Muscle of back (tissue), 3 donors: ENCODE measurements at regions not wholly inside any gene's neighbourhood (a gene's known extent, or its start where the extent isn't known, plus 50 kb on each side); places are given as distances from the start of the nearest gene placed in this dataset.
A peak's percentile ranks its signal among the peaks of the same experiment; 100 is the strongest.

Experiments used
- DNase-seq, 3 donors: peaks; one replicate each; pipeline versions ENCODE4 v3.0.0 to v3.0.0-alpha.2; 2013

DNA sequence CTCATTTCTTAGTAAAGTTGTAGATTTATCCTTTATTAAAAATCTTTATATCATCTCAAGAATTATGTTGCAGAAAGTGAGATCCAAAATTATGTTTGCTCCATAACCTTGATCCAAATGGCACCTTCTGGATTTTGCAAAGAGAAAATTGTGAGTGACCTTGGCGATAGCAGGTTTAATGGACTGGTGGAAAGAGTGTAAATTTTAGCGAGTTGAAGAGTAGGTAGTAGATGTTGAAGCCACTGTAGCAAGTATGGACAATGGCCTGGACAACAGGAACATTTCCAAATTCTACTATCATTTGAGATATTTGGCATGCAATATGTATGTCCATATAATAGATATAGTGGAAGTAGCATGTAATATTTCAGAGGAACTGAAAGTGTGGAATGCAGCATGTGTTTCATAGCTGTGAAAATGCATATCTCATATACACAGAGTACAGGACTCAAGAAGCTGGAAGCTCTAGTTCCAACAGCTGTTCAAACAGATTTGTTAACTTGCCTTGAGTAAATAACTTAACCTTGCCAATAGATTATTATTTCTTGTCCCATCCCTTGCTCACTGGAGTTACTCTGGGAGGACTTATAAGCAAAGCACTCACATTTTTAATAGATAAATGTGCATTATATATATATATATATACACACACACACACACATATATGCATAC, 152.5 kb upstream of the TLL1 start:
- no peak for DNase-seq

DNA sequence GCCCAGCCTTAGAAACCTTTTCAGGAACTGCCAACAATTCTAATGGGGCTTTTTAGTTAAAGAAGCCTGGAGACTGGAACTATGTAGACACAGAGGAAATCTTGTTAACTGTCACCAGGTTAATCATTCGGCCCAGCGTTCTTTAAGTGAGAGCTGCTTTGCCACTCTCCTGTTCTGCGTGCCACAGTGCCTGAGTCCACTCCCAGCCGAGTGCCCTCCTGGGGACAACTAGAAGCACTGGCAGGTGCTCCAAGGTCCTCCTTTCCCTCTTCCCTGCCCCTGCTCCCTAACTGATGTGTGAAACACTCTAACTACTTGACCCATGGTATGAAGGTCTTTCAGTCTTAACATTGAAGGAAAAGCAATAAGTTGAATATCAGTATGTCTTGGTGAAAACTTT, 151.2 kb upstream of the TLL1 start:
- DNase-seq = no peak

DNA sequence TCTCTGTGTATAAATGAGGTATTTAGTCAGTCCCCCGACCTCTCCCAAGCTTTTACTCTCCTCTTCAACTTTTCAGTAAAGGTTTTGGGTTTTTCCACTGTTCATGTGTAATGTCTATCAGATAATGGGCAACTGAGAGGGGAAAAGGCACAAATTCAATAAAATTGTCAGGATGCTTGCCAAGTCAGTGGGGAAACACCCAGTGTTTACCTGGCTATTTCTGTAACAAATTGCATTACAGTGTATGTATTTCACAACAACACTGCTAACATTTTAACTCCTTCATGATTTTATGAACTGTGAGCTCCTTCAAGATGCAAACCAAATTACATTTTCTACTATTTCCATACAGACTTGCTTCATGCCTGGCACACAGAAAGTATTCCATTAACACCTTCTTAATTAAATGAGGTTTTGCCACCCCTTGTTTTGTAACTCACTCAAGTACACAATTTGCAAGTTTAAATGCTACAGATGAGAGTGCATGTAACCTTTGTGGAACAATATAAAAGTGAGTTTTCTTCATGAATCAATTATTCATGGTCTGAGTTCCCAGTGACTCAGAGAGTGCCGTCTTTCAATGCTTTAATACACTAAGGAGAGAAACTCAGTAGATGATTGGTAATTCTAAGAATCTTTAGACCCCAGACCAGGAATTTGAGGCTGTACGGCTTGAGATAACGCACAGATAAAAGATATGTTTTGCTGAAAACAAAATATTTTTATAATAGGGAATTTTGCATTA, 149.8 kb upstream of the TLL1 start:
- peak in 1 of 3 donors; percentile 56 for DNase-seq

DNA sequence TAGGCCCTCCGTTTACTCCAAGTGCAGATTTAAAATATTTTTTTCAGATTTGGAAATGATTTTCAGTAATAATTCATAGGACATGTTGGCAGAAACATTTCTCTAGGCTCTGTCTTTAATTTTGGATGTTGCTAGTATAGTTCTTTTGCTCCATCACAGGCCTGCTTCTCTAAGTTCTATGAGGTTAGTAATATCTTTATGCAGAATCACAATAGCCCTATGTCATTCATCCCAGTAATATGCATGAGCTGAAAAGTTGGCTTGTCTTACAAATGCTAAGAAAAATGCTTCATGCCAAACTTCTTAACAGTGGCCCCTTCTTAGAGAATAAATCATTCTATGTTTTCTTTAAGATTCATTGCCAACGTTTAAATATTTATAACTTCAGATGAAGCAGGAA, 148.3 kb upstream of the TLL1 start:
- peak in 1 of 3 donors; percentile 66 for DNase-seq

DNA sequence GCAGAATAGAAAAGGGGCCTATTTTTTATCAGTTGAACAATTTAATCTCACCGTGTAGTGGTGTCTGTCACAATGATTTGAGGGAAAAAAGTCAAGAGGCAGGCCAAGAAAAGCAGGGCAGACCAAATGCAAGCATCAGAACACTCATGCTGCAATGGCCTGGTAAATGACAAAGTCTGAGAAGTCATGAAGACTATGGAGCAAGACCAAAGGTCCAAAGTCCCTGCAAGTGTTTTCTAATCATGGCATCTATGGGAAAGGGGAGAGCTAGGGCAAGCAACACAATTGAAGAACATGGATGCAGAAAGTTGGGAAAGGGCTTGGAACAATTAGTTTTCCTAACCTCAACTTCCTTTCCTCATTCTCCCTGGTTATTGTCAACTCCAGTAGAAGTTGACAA, 147.7 kb upstream of the TLL1 start:
- no peak for DNase-seq

DNA sequence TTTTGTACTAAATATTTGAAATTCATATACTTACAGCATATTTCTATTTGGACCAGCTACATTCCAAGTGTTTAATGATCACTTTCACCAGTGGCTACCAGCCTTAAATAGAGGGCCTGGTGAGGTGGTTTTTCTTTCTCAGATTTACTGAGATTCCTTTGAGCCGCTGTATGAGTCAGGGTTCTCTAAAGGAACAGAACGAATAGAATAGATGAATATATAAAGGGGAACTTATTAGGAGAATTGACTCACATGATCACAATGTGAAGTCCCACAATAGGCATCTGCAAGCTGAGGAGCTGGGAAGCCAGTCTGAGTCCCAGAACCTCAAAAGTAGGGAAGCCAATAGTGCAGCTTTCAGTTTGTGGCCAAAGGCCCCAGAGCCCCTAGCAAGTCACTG, 146.2 kb upstream of the TLL1 start:
- no peak for DNase-seq

DNA sequence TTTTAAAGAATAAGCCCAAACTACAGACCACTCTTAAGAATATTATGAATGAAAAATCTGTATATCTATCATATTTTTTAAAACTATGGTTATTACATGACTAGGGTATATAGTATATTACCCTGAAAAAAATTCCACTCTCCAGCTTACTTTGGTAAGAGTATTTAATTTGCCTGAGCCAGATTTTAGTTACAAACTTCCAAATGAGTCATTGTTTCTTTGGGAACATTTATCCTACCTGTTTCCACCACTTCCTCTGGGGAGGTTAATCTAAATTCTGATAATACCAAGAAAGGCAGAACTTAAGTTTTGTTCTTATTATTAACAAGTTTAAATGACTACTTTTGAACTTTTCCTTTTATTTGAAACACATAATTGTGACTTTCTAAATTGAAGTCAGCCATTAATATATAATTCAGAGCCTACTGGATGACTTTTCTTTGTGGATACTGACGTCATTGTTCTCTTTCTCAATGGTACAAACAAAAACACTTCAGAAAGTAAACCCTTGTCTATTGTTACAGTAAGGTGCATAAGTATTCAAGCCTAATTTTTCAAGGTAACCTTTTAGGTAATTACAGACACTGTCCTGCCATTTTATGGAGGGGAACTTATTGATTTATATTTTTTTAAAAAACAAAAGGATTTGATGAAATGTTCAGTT, 135.6 kb upstream of the TLL1 start:
- DNase-seq = no peak

DNA sequence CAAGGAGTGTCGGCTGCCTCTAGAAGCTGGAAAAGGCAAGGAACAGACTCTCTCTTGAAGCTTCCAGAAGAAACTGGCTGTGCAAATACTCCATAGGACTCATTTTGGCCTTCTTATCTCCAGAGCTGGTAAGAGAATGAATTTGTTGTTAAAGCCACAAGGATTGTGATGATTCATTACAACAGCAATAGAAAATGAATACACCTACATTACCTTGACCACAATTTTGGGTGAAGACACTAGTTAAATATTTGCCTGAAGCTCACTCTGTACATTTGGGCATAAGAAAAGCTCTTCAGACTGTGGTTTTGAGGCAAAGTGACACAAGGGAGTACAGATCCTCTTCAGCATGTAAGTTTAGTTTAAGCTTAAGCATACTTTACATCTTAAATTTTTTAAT, 134.5 kb upstream of the TLL1 start:
- no peak for DNase-seq

DNA sequence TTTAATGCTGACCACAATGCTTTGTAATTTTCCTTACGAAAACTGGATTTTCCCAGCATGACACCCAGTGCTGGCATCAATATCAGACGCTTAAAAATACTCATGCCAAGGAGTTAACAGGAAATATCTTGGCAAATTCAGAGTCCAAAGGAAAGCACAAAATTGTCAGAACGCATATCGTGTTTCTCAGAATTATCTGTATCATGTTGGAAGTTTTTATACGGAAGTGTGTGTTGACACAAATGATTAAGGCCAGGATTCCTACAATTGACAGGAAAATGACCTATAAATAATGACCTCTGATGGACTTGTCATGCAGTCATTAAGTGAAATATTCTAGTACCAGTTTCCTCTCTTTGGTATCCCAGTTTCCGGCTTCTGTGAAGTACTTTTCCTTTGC, 132.1 kb upstream of the TLL1 start:
- no peak for DNase-seq

DNA sequence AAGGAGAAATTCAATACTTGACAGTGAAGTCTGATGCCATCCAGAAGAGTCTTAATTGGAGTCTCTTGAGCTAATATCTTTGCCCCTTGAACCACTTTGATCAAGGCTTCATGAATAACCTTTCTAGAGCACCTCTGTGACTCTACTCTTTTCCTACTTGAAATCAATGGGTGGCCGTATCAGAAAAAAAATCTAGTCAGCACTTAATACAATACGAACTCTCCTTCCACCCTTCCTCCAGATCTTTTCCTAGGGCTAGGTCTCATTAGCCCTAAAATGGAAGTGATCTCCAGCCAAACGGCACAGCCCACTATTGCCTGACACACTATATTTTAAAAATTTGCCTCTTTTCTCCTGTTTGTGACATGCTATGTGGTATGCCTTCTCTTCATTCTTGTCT, 129.6 kb upstream of the TLL1 start:
- DNase-seq = no peak

DNA sequence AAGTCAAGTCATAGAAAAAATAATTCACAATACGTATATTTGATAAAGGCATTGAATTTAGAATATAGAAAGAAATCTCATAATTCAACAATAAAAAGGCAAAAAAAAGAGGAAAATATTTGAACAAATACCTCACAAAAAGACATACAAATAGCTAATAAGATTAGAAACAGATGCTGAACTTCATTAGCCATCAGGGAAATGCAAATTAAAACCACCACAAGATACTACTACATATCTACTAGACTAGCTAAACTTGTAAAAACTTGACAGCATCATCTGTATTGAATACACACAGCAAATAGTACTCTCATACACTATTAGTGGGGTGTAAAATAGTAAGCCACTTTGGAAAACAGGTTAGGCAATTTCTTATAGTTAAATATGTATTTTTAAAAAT, 128.7 kb upstream of the TLL1 start:
- DNase-seq = peak in 1 of 3 donors; percentile 59

DNA sequence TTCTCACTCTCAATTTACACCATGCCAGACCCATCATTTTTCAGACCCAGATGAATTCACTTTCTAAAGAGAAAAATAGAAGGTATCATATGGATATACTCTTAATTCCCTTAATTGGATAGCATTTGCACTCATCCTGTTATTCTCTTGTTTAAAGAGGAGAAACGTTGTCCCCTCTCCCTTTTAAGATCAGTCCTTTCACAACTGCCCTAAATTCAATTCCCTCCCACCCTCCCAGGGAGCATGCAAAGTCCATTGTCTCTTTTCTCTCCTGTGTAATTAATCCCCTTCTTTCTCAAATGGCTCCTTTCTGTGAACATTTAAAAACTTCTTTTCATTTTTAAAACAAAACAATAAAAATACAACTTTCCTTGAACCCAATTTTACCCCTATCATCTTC, 124.7 kb upstream of the TLL1 start:
- DNase-seq = no peak

DNA sequence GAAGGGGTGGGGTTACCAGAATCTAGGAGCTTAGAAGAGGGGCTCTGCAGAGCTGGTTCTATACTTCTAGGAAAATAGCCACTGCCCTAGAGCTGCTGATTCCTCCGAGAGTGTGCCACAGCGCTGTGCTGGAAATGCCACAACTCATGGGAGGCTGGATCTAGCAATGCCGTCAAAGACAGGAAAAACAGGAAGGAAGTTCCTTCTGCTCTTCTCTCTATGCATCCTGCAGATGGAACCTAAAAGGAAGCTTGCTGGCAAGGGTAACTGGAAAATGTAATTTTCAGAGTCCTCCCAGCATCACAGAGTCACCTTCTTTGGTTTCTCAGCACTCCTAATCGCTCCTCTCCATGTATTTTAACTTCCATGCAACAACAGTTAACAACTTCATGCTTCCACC, 121.2 kb upstream of the TLL1 start:
- DNase-seq = no peak

DNA sequence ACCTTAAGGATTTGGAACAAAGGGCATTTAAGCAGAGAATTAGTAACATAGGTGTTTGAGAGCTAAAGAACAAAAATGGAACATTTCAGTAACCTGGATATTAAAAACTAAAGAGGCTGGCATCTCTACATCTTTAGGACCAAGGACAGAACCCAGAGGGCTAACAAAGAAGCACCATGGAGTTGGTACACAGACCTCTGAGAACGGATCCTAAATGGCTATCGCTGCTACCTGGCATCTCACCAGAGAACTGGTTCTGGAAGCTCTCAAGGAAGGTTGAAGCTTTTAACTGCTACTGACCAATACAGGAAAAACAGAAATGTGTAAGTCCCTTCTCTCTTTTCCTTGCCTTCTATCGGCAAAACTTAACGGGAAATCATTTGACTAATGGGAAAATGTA, 118.4 kb upstream of the TLL1 start:
- DNase-seq = no peak

DNA sequence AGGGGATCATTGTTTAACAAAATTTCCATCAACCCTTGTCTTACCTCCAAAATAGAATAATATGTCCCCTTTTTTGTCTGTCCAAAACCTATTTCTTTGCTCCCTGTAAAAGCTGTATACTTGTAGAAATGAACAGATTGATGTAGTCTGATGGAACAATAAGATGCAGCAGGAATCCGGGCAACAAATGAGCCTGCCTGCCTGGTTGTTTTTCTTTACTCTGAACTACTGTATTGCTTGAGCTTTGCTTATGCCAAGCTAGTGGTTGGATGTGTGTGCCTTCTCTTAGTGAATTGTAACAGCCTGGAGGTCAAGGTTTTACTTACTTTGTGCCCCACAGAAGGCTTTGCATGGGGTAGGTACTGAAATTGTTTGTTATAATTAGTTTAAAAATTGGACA, 116.2 kb upstream of the TLL1 start:
- DNase-seq = peak in 1 of 3 donors; percentile 48

DNA sequence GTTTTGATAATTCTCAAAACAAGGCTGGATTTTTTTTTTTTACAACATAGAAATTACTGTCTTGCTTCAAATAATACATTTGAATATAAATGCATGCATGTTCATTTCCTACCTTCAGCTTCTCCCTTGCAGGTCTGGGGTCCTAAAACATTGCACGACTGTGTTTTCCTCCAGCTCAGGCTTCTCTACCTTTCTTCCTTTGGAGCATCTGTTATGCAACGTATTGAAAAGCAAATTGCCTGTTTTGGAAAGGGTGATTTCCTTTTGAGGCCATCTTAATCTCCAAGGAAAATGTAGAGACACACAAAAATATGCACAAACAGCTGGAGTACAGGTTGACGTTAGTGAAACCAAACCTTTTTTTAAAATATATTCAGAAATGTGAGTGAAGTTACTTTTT, 115.6 kb upstream of the TLL1 start:
- peak in 2 of 3 donors; percentile 27 to 80 for DNase-seq

DNA sequence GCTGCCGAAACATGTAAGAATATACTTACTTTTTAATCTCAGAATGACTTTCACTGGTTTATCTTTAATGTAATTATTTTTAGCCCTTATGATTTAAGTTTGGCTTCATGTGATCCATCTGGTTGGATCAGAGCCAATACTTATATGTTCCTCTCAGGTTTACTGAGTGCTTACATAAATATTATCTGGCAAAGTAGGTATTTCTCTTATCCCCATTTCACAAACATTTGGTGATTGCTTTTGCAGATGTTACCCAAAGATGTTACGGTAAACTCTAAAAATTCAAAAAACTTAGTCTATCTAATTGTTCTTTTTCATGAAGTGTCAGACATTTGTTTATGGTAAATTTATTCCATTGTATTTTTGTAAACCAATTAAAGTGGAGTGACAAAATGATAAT, 115.0 kb upstream of the TLL1 start:
- DNase-seq = peak in 1 of 3 donors; percentile 75

DNA sequence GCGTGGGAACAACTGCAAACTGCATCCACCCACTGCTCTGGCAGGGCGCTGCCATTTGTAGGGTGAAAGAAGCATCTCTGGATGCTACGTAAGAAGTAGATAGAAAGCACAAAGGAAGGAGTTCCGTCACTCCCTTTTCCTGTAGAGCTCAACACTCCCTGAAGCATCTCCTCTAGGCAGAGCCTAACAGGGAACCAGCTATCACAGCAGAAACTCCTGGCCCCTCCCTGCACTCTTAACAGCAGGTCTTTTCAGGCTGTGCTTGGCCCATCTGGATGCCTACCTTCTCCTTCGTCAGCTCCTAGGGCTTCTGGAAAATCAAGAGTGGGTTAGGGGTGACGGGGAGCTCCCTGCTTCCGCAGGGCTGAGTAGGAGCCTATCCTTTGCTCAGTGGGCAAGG, 112.9 kb upstream of the TLL1 start:
- no peak for DNase-seq

DNA sequence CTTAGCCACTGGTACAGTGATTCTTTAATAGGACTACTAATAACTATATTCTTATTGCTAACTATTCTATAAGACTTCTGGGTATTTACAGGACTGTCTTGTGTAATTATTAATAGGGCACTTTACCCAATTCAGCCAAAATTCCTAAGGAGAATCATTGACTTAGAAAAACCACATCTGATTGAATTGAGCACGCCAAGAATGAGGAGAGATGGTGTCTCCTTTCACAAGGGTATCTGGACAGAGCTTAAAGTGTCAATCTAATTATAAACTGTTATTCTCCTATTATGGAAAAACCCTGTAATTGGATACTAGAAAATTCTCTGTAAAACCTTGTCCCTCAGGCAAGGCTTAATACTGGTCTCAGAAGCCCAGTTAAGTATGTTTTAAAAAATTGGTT, 111.1 kb upstream of the TLL1 start:
- DNase-seq = no peak

DNA sequence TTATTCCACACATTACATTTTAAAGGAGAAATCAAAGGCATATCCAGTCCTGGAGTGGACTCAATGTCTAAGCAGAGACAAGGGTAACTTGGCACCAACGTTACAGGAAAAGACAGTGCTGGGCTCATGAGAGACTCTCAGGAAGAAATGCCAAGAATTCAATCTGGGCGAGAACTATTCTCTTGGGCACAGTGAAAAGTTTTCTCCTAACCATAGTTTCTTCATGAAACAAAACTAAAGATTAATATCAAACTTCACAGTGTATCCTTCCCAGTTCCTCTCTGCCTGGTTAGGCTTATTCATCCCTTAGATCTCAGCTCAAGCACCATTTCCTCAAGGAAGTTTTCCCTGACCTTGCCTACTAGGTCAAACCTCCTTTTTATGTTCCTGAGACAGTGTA, 109.4 kb upstream of the TLL1 start:
- peak in 1 of 3 donors; percentile 77 for DNase-seq

DNA sequence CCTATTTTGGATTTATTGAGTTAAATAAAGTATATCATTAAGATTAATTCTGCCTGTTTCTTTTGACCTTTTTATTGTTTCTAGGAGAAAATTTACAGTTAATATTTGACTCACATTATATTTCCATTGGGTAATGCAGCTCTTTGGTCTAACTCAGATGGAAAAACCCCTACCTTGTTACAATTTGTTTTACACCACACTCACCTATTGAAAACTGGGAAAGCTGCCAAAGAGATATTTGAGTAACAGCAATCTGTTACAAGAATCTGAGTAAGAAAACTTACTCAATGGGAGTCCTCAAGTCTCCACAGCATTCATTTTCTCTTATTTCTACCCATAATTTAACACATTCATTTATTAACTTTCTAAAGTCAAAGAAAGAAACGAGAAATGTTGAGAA, 108.0 kb upstream of the TLL1 start:
- DNase-seq = no peak

DNA sequence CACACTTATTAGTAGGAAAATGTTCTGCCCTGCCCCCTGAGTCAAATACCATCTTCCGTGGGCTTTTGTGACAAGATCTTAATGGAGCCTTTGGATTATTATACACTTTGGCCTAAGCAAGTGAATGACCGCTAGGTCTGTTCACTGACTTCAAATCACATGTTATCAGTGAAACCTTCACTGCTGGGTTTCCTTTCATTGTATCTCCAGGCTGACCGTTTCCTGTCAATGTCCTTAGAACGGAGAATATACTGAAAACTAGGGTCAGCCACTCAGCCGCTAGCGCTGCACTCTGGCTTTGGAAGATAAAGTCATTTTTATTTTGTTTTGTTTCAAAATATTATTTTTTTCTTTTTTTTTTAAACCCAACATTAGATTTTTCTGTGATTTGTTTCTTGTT, 107.0 kb upstream of the TLL1 start:
- no peak for DNase-seq

DNA sequence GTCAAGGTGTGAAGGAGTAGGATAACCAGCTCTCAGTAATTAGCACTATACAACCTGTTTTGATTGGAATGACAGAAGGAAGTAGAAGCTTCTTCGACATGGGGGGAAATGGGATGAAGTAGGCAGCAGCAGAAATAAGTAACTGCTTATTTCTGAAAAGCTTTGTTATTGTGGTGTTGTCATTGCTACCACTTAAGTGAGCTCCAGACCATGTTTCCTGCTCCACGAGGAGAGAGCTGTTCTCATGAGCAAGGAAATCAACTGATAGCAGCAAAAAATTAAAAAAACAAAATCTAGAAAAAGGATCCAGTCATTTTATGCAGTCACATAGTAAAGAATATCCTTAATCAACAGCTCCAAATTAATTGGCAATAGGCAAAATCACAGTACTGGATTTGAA, 106.1 kb upstream of the TLL1 start:
- no peak for DNase-seq
